Fibroblast of lung (primary cell): ENCODE measurements at regions not wholly inside any gene's neighbourhood (a gene's known extent, or its start where the extent isn't known, plus 50 kb on each side); places are given as distances from the start of the nearest gene placed in this dataset.

Experiments
- DNase-seq, 2 donors: peaks; one replicate each; pipeline versions ENCODE4 v3.0.0 to v3.0.0-alpha.2; 2010; ENCODE audit warnings: low read depth in 2 of 2
- H2AFZ ChIP-seq: 2 replicates; pipeline ENCODE4 v1.5.1; 2012; ENCODE audit warnings: low read length, control low read depth, inconsistent platforms
- H3K27ac ChIP-seq: 2 replicates; pipeline ENCODE4 v1.5.1; 2011; ENCODE audit warnings: low read length, control low read depth; ENCODE audit not compliant: insufficient read depth
- H3K27me3 ChIP-seq: 2 replicates; pipeline ENCODE4 v1.5.1; 2011; ENCODE audit warnings: mild to moderate bottlenecking, low read length; ENCODE audit not compliant: control insufficient read depth, insufficient read depth
- H3K36me3 ChIP-seq: 2 replicates; pipeline ENCODE4 v1.5.1; 2011; ENCODE audit warnings: low read length; ENCODE audit not compliant: control insufficient read depth, insufficient read depth
- H3K4me1 ChIP-seq: 2 replicates; pipeline ENCODE4 v1.5.1; 2011; ENCODE audit warnings: low read length; ENCODE audit not compliant: control insufficient read depth, insufficient read depth; ENCODE audit errors: extremely low read depth
- H3K4me2 ChIP-seq: 2 replicates; pipeline ENCODE4 v1.5.1; 2011; ENCODE audit warnings: low read length, control low read depth; ENCODE audit not compliant: insufficient read depth; ENCODE audit errors: extremely low read depth
- H3K4me3 ChIP-seq, 4 experiments: fragments of 200-600 bp in 1 of 4; sonication (generic) in 1 of 4; replicated peaks in 1 of 4; 2 replicates each; pipeline ENCODE4 v1.5.1; 2011 to 2016; ENCODE audit warnings: low read length in 4 of 4, low read depth in 3 of 4, mild to moderate bottlenecking in 3 of 4, control low read depth in 2 of 4, inconsistent platforms in 1 of 4, mixed read lengths in 1 of 4; ENCODE audit not compliant: insufficient read depth in 1 of 4; ENCODE audit errors: control extremely low read depth in 1 of 4
- H3K79me2 ChIP-seq: 2 replicates; pipeline ENCODE4 v1.5.1; 2012; ENCODE audit warnings: mild to moderate bottlenecking, low read length, inconsistent platforms; ENCODE audit not compliant: control insufficient read depth, insufficient read depth
- H3K9ac ChIP-seq: 2 replicates; pipeline ENCODE4 v1.5.1; 2011; ENCODE audit warnings: mild to moderate bottlenecking, low read length, control low read depth; ENCODE audit not compliant: insufficient read depth
- H3K9me3 ChIP-seq: 2 replicates; pipeline ENCODE4 v1.5.1; 2012; ENCODE audit warnings: low read depth, low read length; ENCODE audit not compliant: control insufficient read depth, insufficient read depth
- H4K20me1 ChIP-seq: 2 replicates; pipeline ENCODE4 v1.5.1; 2011; ENCODE audit warnings: low read length; ENCODE audit not compliant: control insufficient read depth, insufficient read depth; ENCODE audit errors: extremely low read depth
- CTCF ChIP-seq, 2 donors: IDR thresholded peaks in 1 of 2; conservative IDR thresholded peaks in 1 of 2; 1 replicate in 1 of 2; 2 replicates in 1 of 2; pipeline ENCODE4 v1.5.1; 2011 to 2012; ENCODE audit warnings: low read length in 2 of 2, control low read depth in 1 of 2, inconsistent platforms in 1 of 2, low read depth in 1 of 2, mild to moderate bottlenecking in 1 of 2
- EZH2 ChIP-seq: IDR thresholded peaks from 2 replicates; pipeline ENCODE4 v1.5.1; 2012; ENCODE audit warnings: low read length, control low read depth, mild to moderate bottlenecking; ENCODE audit errors: missing control alignments

DNA sequence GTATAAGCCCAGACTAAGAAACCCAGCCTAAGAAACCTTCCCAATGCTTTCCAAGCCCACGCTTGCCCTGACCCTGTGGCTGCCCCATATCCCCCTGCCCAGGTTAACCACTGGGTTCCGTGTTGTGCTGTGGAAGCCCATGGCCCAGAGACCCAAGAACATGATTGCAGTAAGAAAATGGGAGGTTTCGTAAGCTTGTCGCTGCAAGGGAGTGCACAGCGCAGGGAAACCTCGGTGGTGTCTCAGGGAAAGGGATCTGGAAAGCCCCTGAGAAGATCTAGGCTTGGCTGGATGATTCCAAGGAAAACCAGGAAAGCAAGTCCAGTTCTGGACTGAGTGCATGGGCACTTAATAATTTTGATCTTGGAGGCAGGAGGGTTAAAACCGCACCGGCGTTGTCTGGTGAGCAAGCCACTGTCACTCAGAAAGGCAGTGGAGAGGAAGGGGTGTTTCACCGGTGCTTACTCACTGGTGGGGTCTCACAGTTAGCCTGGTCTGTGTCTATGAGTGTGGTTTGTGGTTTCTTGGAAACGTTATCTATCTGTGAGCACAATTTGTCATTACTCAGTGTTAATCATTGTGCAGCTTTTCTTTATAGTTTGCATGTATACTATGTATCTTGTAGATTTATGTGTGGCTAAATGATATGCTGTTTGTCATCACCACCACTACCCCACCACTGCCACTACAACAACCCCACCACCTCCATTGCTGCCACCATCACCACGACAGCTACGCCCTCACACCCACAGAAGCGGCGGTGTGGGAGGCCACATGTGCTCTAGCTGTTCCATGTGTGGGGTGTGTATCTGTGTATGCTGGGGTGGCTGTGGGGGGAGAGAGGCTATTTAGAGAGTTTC, 53.3 kb upstream of the PRDM11 start:
- TF ChIP-seq CTCF (conservative IDR thresholded peaks at IDR 0.05 in 1 of 2, IDR thresholded peaks at IDR 0.05 in 1 of 2; ENCODE audit: low read depth in 1 of 2, low read length in 2 of 2): no peak
- TF ChIP-seq EZH2: no peak
- Histone ChIP-seq H2AFZ (no peak overlapping the region), H4K20me1 (no peaks in the 10 kb centered on the region), H3K4me2 (peak overlapping the region; percentile 37), H3K36me3 (no peaks in the 10 kb centered on the region), H3K4me1 (peaks cover 43% of the 10 kb centered on the region), H3K9me3 (no peaks in the 10 kb centered on the region), H3K79me2 (no peaks in the 10 kb centered on the region), H3K27ac (peak overlapping the region; percentile 45), H3K4me3 (no peak overlapping the region), H3K9ac (no peak overlapping the region), H3K27me3 (peaks cover 14% of the 10 kb centered on the region)
- DNase-seq: peak; percentile 80 to 99

GRCh38 chr11:45093761-45094455, 52.5 kb upstream of the PRDM11 start:
- DNase-seq: no peak
- no peaks in the 10 kb centered on the region for H3K36me3 ChIP-seq
- no peak overlapping the region for H2AFZ ChIP-seq
- no peak overlapping the region for H3K4me3 ChIP-seq
- peak overlapping the region; percentile 45 for H3K27ac ChIP-seq
- H4K20me1 ChIP-seq: no peaks in the 10 kb centered on the region
- no peak overlapping the region for H3K9ac ChIP-seq
- H3K9me3 ChIP-seq: no peaks in the 10 kb centered on the region
- TF ChIP-seq EZH2 (no peak), CTCF (conservative IDR thresholded peaks at IDR 0.05 in 1 of 2, IDR thresholded peaks at IDR 0.05 in 1 of 2; ENCODE audit: low read depth in 1 of 2, low read length in 2 of 2) (no peak)
- H3K79me2 ChIP-seq: no peaks in the 10 kb centered on the region
- peaks cover 35% of the 10 kb centered on the region for H3K4me1 ChIP-seq
- H3K27me3 ChIP-seq: peaks cover 20% of the 10 kb centered on the region
- no peak overlapping the region for H3K4me2 ChIP-seq

GRCh38 chr11:45094958-45095690, 51.3 kb upstream of the PRDM11 start:
- Histone ChIP-seq H3K4me3 (no peak overlapping the region), H2AFZ (no peak overlapping the region), H3K4me2 (no peak overlapping the region), H3K27me3 (peaks cover 27% of the 10 kb centered on the region), H3K36me3 (no peaks in the 10 kb centered on the region), H3K79me2 (no peaks in the 10 kb centered on the region), H3K9me3 (no peaks in the 10 kb centered on the region), H4K20me1 (no peaks in the 10 kb centered on the region), H3K4me1 (peaks cover 29% of the 10 kb centered on the region), H3K27ac (no peak overlapping the region), H3K9ac (no peak overlapping the region)
- TF ChIP-seq CTCF (conservative IDR thresholded peaks at IDR 0.05 in 1 of 2, IDR thresholded peaks at IDR 0.05 in 1 of 2; ENCODE audit: low read depth in 1 of 2, low read length in 2 of 2) (no peak), EZH2 (no peak)
- no peak for DNase-seq
